H1 (cell line): ENCODE measurements at regions not wholly inside any gene's neighbourhood (a gene's known extent, or its start where the extent isn't known, plus 50 kb on each side); places are given as distances from the start of the nearest gene placed in this dataset.

Experiments used
- BCL11A ChIP-seq, 2 experiments: IDR thresholded peaks; one replicate each; pipeline ENCODE4 v1.6.1; 2011; ENCODE audit warnings: low read depth in 2 of 2, low read length in 2 of 2, mild to moderate bottlenecking in 2 of 2
- CBX5 ChIP-seq: fragments of 300-800, 300-1000 bp; sonication (generic); IDR thresholded peaks from 2 replicates; pipeline ENCODE4 v1.7.1; 2016; ENCODE audit warnings: antibody characterized with exemption, low read length, low read depth
- CREB1 ChIP-seq: IDR thresholded peaks from 2 replicates; pipeline ENCODE4 v1.6.1; 2012; ENCODE audit warnings: inconsistent platforms
- GTF2F1 ChIP-seq: IDR thresholded peaks from 2 replicates; pipeline ENCODE4 v1.6.1; 2012; ENCODE audit warnings: low read depth, low read length, improper control_type of control experiment, borderline replicate concordance
- HDAC2 ChIP-seq, 2 experiments: fragments of 300-600 bp in 1 of 2; sonication (generic) in 1 of 2; IDR thresholded peaks; 2 replicates each; pipeline ENCODE4 v1.6.1; 2011 to 2012; ENCODE audit warnings: low read depth in 2 of 2, low read length in 2 of 2, mild to moderate bottlenecking in 2 of 2, moderate library complexity in 2 of 2, borderline replicate concordance in 1 of 2, inconsistent platforms in 1 of 2
- RXRA ChIP-seq: IDR thresholded peaks from 2 replicates; pipeline ENCODE4 v1.6.1; 2011; ENCODE audit warnings: low read depth, mild to moderate bottlenecking, low read length, moderate library complexity; ENCODE audit not compliant: insufficient read depth
- SIRT6 ChIP-seq: IDR thresholded peaks from one replicate; pipeline ENCODE4 v1.7.1; 2012; ENCODE audit warnings: low read length, inconsistent platforms
- TBP ChIP-seq: IDR thresholded peaks from 2 replicates; pipeline ENCODE4 v1.6.1; 2011; ENCODE audit warnings: low read depth, low read length, improper control_type of control experiment
- YY1 ChIP-seq: IDR thresholded peaks from 2 replicates; pipeline ENCODE4 v1.6.1; 2011; ENCODE audit warnings: low read depth, mild to moderate bottlenecking, low read length

- TF ChIP-seq BCL11A (IDR thresholded peaks at IDR 0.05; ENCODE audit: low read depth in 2 of 2, low read length in 2 of 2): no peak
- TF ChIP-seq CREB1: no peak
- TF ChIP-seq TBP: no peak
- no peak for TF ChIP-seq GTF2F1
- no peak for TF ChIP-seq CBX5
- TF ChIP-seq RXRA: no peak
- no peak for TF ChIP-seq HDAC2 (IDR thresholded peaks at IDR 0.05; ENCODE audit: borderline replicate concordance in 1 of 2, low read depth in 2 of 2, low read length in 2 of 2)
- TF ChIP-seq YY1: no peak
- TF ChIP-seq SIRT6: no peak
These were observed 99.3 kb upstream of the EFNA5 start (continued) for GRCh38 chr5:107770051-107770450.
